WTC11 (cell line): ENCODE measurements at regions not wholly inside any gene's neighbourhood (a gene's known extent, or its start where the extent isn't known, plus 50 kb on each side); places are given as distances from the start of the nearest gene placed in this dataset.

Source experiments
- CTCF ChIP-seq: fragments of 200-600 bp; IDR thresholded peaks from 2 replicates; pipeline ENCODE4 v1.8.0; 2022; ENCODE audit warnings: antibody characterized with exemption
- E2F1 ChIP-seq: sonication (generic); formaldehyde crosslinking; IDR thresholded peaks from 2 replicates; pipeline ENCODE4 v1.8.0; 2022; ENCODE audit warnings: mild to moderate bottlenecking, missing genetic modification reagents
- HMGXB4 ChIP-seq: sonication (generic); formaldehyde crosslinking; IDR thresholded peaks from 2 replicates; pipeline ENCODE4 v1.8.1; 2023; ENCODE audit warnings: mild to moderate bottlenecking, moderate library complexity, missing genetic modification reagents
- IRF1 ChIP-seq: sonication (generic); formaldehyde crosslinking; IDR thresholded peaks from 2 replicates; pipeline ENCODE4 v1.8.0; 2023; ENCODE audit warnings: missing genetic modification reagents
- MAX ChIP-seq: sonication (generic); formaldehyde crosslinking; IDR thresholded peaks from 2 replicates; pipeline ENCODE4 v1.8.0; 2022; ENCODE audit warnings: mild to moderate bottlenecking, missing genetic modification reagents

GRCh38 chr1:73026114-73026513, 743.8 kb upstream of the NEGR1 start:
- no peak for TF ChIP-seq CTCF
- no peak for TF ChIP-seq HMGXB4 (CRISPR knock-in tag)
- TF ChIP-seq IRF1 (CRISPR knock-in tag), result no peak
- TF ChIP-seq E2F1 (CRISPR knock-in tag), result no peak
- no peak for TF ChIP-seq MAX (CRISPR knock-in tag)
